ENCODE measurements at regions not wholly inside any gene's neighbourhood (a gene's known extent, or its start where the extent isn't known, plus 50 kb on each side); places are given as distances from the start of the nearest gene placed in this dataset.
"Not testable (repeated sequence)": the region's sequence is repeated elsewhere in the genome, so short reads cannot be mapped to it uniquely, and the experiment has no call there.

- FAIRE-seq = no peak
These were observed 450.9 kb upstream of the MYT1L start for GRCh38 chr2:2782007-2782406.

- no peak for FAIRE-seq
These were observed 448.7 kb upstream of the MYT1L start for GRCh38 chr2:2779727-2780126.

DNA sequence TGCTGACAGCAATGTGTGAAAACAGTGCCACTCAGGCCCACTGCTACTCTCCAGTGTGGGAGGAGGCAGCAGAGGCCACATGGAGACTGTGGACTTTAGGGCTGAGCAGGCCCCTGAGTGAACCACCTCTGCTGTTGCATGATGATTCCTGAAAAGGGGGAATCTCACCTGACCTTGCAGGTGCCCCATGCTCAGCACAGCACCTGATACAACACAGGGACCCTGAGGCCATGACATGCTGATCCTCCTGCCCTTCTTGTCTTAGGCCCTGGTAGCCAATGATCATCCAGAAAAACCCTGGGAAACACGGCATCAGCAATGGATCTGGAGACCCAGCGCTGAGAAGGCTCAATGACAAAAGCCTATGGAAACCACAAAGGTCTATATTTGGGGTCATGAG lies 446.8 kb upstream of the MYT1L start:
- no peak for FAIRE-seq

GRCh38 chr2:2777213-2777612 lies 446.1 kb upstream of the MYT1L start:
- no peak for FAIRE-seq

DNA sequence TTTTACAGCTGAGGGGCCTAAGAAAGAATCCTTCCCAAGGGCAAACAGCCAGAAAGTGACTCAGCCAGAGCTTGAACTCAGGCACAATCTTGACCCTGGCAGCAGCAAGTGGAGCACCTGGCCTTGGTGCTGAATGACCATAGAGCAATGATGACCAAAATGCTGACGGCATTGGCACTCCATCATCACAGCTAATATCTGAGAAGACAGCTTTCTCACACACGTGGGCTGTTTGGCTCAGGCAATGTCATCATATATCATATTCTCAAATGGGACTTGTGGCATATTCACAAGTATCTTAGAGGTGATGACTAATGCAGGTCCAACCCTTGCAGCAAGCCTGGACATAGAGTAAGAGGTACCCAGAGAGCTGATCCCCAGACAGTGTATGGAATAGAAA lies 443.9 kb upstream of the MYT1L start:
- FAIRE-seq = no peak

- FAIRE-seq = no peak
These were observed 442.6 kb upstream of the MYT1L start for GRCh38 chr2:2773692-2774091.

GRCh38 chr2:2773080-2773479 lies 442.0 kb upstream of the MYT1L start:
- FAIRE-seq = not testable (repeated sequence)

GRCh38 chr2:2771721-2772411 lies 440.8 kb upstream of the MYT1L start:
- no peak for FAIRE-seq

- no peak for FAIRE-seq
These were observed 438.7 kb upstream of the MYT1L start for GRCh38 chr2:2769481-2770431.

DNA sequence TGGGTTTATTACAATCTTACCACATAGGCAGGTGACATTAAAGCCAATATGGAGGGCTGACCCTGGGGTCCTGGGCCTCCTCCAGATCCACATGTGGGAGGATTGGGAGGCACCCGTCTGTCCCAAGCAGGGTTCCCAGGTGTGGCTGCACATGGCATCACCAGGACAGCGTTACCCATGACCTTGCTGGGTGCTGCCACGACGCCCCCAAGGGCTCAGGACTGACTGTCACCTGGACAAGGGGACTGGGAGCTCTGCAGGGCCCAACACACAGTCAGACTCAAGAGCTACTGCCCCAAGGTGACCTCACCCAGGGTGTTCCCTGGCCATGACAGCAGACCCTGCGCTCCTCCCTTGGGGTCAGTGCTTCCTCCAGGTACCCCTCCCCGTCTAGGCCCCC lies 437.4 kb upstream of the MYT1L start:
- no peak for FAIRE-seq

DNA sequence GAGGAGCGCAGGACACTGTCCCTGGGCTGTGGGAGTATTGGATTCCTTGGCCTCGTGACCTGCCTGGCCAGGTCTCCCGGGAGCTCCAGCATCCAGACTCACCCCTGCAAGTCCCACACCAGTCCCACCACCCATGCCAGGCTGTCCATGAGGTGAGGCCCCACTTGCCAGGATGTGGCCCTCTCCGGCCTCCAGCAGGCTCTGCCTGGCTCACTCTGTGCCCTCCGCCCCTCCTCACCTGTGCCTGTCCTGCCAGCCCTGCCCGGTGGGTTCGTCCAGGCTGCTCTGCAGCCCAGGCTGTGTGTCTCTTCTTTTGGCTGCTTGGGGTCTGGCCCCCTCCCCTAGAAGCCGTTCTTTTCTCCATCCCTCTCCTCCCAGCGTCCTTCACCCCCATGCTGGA lies 436.8 kb upstream of the MYT1L start:
- FAIRE-seq = no peak

DNA sequence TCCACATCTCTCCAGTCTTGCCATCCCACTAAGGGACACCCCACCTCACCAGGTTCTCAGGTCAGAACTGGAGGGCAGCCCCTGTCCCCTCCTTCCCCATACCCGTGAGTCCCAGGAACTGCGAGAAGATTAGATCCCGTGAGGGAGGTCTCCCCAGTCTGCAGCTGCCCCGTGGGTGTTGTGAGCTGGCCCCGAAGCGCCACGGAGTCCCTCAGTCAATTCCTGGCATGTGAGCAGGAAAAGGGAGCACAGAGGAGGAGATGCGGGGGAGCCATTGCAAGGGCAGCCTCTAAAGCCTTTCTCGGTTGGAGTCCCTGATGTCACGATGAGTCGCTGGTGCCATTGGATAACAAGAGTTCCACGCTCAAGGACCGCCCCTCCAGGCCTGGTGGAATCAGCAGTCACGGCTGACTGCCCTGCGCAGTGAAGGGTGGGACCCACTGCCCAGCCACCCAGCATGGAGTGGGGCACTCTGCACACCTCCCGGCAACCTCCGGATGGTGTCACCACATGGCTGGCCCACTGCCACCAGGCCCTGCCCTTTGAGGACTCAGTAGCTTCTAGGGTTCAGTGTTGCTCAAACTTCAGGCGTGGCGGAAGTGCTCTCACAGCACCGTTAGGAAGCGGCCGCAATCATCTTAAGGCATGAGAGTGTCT lies 434.9 kb upstream of the MYT1L start:
- no peak for FAIRE-seq

DNA sequence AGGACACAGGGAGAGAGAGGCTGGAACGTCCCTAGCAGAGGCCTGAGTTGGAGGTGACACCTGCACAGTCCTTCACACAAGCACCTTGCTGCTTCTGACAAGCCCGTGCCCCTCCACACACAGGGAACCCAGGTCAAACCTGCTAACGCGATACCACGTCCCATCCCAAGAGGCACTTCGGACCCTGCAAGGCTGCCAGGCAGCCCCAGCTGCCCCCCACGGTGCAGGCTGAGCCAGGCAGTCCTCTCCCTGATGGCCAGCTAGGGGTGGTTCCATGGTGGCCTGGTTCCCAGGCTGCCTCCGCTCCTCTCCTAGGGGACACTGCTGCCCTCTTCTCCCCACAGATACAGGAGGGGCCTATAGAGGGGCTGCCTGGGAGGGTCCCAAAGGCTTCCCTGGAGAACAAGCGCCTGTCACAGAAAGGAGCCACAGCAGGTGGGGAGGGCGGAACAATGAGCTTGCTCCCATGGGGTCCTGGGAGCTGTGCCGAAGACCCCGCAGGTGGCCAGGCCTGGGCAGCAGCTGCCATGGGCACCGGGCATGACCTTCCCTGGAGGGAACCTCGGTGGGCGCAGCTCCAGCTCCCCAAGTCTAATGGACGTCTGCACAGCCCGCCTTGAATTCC lies 434.2 kb upstream of the MYT1L start:
- no peak for FAIRE-seq

GRCh38 chr2:2764739-2765138 lies 433.7 kb upstream of the MYT1L start:
- FAIRE-seq = no peak

- FAIRE-seq = no peak
These were observed 432.9 kb upstream of the MYT1L start for GRCh38 chr2:2764001-2764355.

DNA sequence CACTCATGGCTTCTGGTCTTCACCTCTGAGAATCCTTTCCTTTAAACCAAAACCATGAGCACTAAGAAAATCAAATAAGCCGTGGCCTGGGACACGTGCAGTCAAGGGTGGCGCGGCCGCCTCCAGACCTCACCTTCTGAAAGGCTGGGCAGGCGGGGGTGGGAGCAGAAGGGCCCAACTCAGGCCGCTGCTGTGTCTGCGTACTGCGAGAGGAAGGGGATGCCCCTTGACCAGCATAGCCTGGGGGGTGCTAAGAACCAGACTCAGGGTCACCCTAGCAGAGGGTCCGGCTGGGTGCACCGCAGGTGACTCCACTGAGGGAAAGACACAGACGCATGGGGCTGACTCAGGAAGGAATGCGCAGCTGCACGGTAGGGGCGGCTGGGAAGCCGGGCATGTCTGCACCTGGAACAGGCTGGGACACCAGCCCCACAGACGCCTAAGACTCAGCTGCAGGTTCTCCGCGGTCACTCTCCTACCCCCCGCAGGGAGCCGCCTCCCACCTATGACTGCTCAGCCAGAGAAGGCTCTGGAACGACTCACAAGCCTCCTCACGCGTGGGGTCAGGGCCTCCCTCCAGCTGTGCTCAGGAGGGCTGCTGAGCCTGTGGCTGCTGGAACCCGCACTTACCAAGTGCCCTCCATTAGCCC lies 432.4 kb upstream of the MYT1L start:
- FAIRE-seq = no peak

DNA sequence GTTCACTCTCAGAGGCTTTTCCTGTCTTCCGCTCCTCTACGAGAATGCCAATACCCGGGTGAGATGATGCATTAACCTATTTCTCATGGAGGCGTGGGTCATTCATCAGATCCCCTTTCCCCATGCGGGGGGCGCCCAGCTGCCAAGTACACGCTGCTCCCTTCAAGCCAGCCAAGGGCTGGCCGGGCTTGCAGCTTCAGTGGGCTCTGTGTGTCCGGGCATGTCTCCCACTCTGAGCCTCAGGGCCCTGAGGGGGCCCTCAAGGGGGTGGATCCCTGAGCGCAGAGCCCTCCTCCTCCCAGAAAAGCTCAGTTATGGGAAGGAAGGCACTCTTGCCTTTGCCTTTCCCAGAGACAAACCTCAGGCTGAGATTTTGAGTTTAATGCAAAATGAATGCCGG lies 431.8 kb upstream of the MYT1L start:
- no peak for FAIRE-seq

- no peak for FAIRE-seq
These were observed 431.3 kb upstream of the MYT1L start for GRCh38 chr2:2762166-2762908.

GRCh38 chr2:2758793-2759367 lies 427.8 kb upstream of the MYT1L start:
- no peak for FAIRE-seq

DNA sequence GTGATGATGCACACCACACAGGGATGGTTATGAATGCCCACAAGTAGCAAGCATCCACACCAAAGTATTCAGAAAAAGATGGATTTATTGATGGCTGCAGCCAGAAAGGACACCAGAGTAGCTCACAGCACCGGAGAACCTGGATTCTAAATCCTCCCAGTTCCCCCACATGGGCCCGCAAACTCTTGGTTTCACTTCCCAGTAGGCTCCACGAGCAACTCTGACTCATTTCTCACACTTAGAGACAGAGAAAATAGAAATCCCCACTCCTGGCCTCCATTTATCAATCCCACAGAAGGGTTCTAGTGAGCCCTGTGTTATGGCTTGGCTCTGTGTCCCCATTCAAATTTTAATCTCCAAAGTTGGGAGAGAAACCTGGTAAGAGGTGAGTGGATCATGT lies 426.7 kb upstream of the MYT1L start:
- no peak for FAIRE-seq

DNA sequence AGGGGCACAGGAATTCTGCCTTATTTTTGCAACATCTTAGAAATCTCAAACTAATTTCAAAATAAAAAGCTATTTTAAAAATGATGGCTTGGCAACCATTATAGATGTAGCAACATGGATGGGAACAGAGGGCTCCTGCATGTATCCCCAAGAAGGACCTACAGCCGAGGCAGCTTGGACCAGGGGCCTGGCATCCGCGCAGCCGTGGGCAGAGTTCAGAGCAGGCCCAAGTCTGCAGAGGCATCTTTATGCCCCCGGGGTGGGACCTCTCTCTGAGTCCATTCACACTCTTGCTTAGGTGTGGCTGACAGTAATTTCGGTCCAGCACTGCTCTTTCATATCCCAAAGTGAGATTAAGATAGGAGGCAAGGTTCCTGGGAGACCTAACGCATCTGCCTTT lies 425.8 kb upstream of the MYT1L start:
- FAIRE-seq = no peak

DNA sequence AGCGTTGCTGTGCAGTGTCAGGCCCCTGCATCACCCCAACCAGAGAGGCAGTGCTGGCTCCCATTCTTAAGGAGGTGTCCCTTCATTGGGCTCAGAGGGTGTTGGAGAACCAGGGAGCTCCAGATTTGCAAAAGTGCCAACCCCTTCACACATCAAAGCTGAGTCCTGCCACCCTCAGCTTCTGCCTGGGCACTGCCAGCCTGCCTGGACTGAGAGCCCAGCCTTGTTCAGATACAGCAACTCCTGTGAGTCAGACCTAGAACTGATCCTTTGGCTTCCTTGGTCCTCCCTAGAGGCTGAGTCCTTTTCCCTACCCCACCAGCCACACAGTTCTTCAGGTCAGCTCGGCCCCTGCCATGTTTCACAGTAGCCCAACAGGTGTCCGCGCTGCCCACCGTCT lies 424.9 kb upstream of the MYT1L start:
- no peak for FAIRE-seq
